ENCODE measurements at regions not wholly inside any gene's neighbourhood (a gene's known extent, or its start where the extent isn't known, plus 50 kb on each side); places are given as distances from the start of the nearest gene placed in this dataset.

GRCh38 chr6:3533981-3534380 lies 77.1 kb upstream of the SLC22A23 start:
- Histone ChIP-seq H3K4me1 (no peaks in the 10 kb centered on the region), H3K4me3 (no peak overlapping the region), H3K27ac (no peak overlapping the region), H3K9me3 (no peaks in the 10 kb centered on the region), H3K27me3 (replicated peaks in 1 of 7) (peaks cover 0 to 22% (median 0%) of the 10 kb centered on the region in 7 donors), H3K36me3 (no peaks in the 10 kb centered on the region)
- TF ChIP-seq POLR2AphosphoS5 (IDR thresholded peaks at IDR 0.05): no peak
- no peak for TF ChIP-seq POLR2A (IDR thresholded peaks at IDR 0.05)
- TF ChIP-seq CTCF (IDR thresholded peaks at IDR 0.05 in 8 of 11, conservative IDR thresholded peaks at IDR 0.05 in 3 of 11): no peak
- intact Hi-C loops (cut with DNase I; ENCODE audit: low total_unique reads): no loop called here
- DNase-seq: no peak
- 81 to 94% (median 87%) methylated on average over 6 of the region's 6 CpGs for WGBS, 5 donors

GRCh38 chr6:3532296-3532916 lies 75.6 kb upstream of the SLC22A23 start:
- H3K27me3 ChIP-seq (replicated peaks in 1 of 7): peaks cover 0 to 7% (median 0%) of the 10 kb centered on the region in 7 donors
- no peak for DNase-seq
- H3K4me3 ChIP-seq: no peak overlapping the region
- no peaks in the 10 kb centered on the region for H3K4me1 ChIP-seq
- intact Hi-C loops (cut with DNase I; ENCODE audit: low total_unique reads): no loop called here
- TF ChIP-seq POLR2AphosphoS5 (IDR thresholded peaks at IDR 0.05): no peak
- no peak for TF ChIP-seq CTCF (IDR thresholded peaks at IDR 0.05 in 8 of 11, conservative IDR thresholded peaks at IDR 0.05 in 3 of 11)
- no peak for TF ChIP-seq POLR2A (IDR thresholded peaks at IDR 0.05)
- 76 to 82% (median 79%) methylated on average over 5 of the region's 5 CpGs for WGBS, 5 donors
- H3K27ac ChIP-seq: no peak overlapping the region
- no peaks in the 10 kb centered on the region for H3K36me3 ChIP-seq
- H3K9me3 ChIP-seq: no peaks in the 10 kb centered on the region

GRCh38 chr6:3531481-3531880 lies 74.6 kb upstream of the SLC22A23 start:
- TF ChIP-seq CTCF (IDR thresholded peaks at IDR 0.05 in 8 of 11, conservative IDR thresholded peaks at IDR 0.05 in 3 of 11): no peak
- TF ChIP-seq POLR2AphosphoS5 (IDR thresholded peaks at IDR 0.05): no peak
- no peak for TF ChIP-seq POLR2A (IDR thresholded peaks at IDR 0.05)
- H3K9me3 ChIP-seq: no peaks in the 10 kb centered on the region
- 81 to 88% (median 85%) methylated on average over 4 to 7 of the region's 7 CpGs for WGBS, 5 donors
- H3K36me3 ChIP-seq: no peaks in the 10 kb centered on the region
- H3K4me3 ChIP-seq: no peak overlapping the region
- H3K27ac ChIP-seq: no peak overlapping the region
- no peak for DNase-seq
- H3K27me3 ChIP-seq (replicated peaks in 1 of 7): peaks cover 0 to 2% (median 0%) of the 10 kb centered on the region in 7 donors
- intact Hi-C loops (cut with DNase I; ENCODE audit: low total_unique reads): no loop called here
- no peaks in the 10 kb centered on the region for H3K4me1 ChIP-seq

- 82 to 91% (median 86%) methylated on average over 10 of the region's 10 CpGs for WGBS, 5 donors
- no peak for DNase-seq
- no peaks in the 10 kb centered on the region for H3K36me3 ChIP-seq
- intact Hi-C loops (cut with DNase I; ENCODE audit: low total_unique reads): no loop called here
- H3K4me3 ChIP-seq: no peak overlapping the region
- H3K4me1 ChIP-seq: no peaks in the 10 kb centered on the region
- peaks cover 0 to 5% (median 0%) of the 10 kb centered on the region in 7 donors for H3K27me3 ChIP-seq (replicated peaks in 1 of 7)
- H3K27ac ChIP-seq: no peak overlapping the region
- H3K9me3 ChIP-seq: no peaks in the 10 kb centered on the region
- TF ChIP-seq POLR2A (IDR thresholded peaks at IDR 0.05) (no peak), CTCF (IDR thresholded peaks at IDR 0.05 in 8 of 11, conservative IDR thresholded peaks at IDR 0.05 in 3 of 11) (no peak), POLR2AphosphoS5 (IDR thresholded peaks at IDR 0.05) (no peak)
These were observed 73.7 kb upstream of the SLC22A23 start for GRCh38 chr6:3530515-3530914.

Measured in spleen (tissue), 11 donors.